H1 (cell line): ENCODE measurements at regions not wholly inside any gene's neighbourhood (a gene's known extent, or its start where the extent isn't known, plus 50 kb on each side); places are given as distances from the start of the nearest gene placed in this dataset.

ENCODE experiments used
- EZH2 ChIP-seq: fragments of 200-600 bp; sonication (generic); IDR thresholded peaks from 2 replicates; pipeline ENCODE4 v1.7.1; 2012; ENCODE audit warnings: low read depth, mild to moderate bottlenecking, moderate library complexity, low read length, inconsistent platforms; ENCODE audit not compliant: severe bottlenecking
- FOSL1 ChIP-seq: IDR thresholded peaks from 2 replicates; pipeline ENCODE4 v1.6.1; 2011; ENCODE audit warnings: mild to moderate bottlenecking, low read depth, low read length, moderate library complexity; ENCODE audit not compliant: insufficient read depth
- JUND ChIP-seq: IDR thresholded peaks from 2 replicates; pipeline ENCODE4 v1.6.1; 2011; ENCODE audit warnings: mild to moderate bottlenecking, improper control_type of control experiment, low read length
- POLR2A ChIP-seq, 2 experiments: IDR thresholded peaks; 1 replicate in 1 of 2; 2 replicates in 1 of 2; pipeline ENCODE4 v1.6.1; 2011; ENCODE audit warnings: low read depth in 2 of 2, low read length in 2 of 2, mild to moderate bottlenecking in 2 of 2; ENCODE audit errors: control extremely low read depth in 1 of 2
- SP1 ChIP-seq: IDR thresholded peaks from 2 replicates; pipeline ENCODE4 v1.6.1; 2011; ENCODE audit warnings: low read depth, low read length

- TF ChIP-seq FOSL1 (no peak), JUND (no peak), EZH2 (no peak), SP1 (no peak), POLR2A (IDR thresholded peaks at IDR 0.05; ENCODE audit: control extremely low read depth in 1 of 2, low read depth in 2 of 2, low read length in 2 of 2) (no peak)
Observed at GRCh38 chr10:113475381-113475807, 77.5 kb upstream of the HABP2 start.
